ENCODE measurements at regions not wholly inside any gene's neighbourhood (a gene's known extent, or its start where the extent isn't known, plus 50 kb on each side); places are given as distances from the start of the nearest gene placed in this dataset.

DNA sequence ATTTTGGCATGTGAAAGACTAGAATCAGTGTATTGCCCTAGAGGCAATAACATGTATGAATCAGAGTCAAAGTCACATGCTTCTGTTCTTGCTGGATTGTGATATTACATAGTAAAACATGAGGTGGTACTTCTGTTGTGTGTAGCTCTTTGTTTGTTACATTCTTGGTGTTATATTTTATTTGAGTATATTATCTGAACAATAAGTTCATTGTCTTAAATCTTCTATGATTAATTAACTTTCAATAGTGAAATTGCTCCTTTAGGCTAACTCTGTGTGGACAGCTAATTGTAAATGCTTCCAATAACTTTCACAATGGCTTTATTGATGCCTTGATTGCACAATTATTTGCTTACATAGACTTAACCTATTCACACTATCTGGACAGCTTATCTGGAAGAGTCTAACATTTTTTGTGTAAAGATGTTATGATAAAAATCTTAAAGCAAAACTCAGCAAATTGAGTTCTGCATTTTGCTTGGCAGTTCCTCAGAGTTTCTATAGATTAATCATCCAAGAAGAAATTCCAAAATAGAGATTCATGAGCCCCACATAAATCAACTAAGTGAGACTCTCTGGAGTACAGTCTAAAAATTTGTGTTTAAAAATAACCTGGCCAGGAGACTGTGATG is 239.6 kb upstream of the TUSC1 start:
- DNase-seq (no peak), ATAC-seq (no peak)
- Mint-ChIP-seq H3K27ac (no peak overlapping the region), H3K9me3 (peaks cover 4% of the 10 kb centered on the region), H3K36me3 (ENCODE audit: low read depth) (no peaks in the 10 kb centered on the region), H3K4me1 (ENCODE audit: low read depth) (no peaks in the 10 kb centered on the region), H3K27me3 (no peaks in the 10 kb centered on the region), H3K4me3 (no peak overlapping the region)
- ChIA-PET CTCF (no interaction called here), POLR2A (no interaction called here)
- TF ChIP-seq, protein P1, sequence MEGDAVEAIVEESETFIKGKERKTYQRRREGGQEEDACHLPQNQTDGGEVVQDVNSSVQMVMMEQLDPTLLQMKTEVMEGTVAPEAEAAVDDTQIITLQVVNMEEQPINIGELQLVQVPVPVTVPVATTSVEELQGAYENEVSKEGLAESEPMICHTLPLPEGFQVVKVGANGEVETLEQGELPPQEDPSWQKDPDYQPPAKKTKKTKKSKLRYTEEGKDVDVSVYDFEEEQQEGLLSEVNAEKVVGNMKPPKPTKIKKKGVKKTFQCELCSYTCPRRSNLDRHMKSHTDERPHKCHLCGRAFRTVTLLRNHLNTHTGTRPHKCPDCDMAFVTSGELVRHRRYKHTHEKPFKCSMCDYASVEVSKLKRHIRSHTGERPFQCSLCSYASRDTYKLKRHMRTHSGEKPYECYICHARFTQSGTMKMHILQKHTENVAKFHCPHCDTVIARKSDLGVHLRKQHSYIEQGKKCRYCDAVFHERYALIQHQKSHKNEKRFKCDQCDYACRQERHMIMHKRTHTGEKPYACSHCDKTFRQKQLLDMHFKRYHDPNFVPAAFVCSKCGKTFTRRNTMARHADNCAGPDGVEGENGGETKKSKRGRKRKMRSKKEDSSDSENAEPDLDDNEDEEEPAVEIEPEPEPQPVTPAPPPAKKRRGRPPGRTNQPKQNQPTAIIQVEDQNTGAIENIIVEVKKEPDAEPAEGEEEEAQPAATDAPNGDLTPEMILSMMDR (IDR thresholded peaks at IDR 0.05) = no peak
- intact Hi-C loops (cut with micrococcal nuclease) = no loop called here

DNA sequence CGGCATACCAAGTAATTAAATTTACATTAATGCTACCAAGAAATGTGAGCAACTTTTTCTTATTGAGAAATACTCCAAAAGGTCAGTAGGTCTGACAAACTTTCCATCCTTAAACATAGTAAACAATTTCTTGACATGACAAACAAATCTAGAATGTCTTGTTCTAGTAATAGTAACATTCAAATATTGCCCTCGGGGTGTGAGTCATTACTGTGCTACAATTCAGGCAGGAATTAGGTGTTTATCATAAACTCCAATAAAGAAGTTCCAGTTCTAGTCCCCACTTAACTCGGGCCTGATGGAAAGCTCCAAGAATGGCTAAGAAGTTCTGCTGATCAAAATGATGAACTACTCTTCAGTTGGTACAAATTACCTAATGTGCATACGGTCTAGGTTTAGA is 235.6 kb upstream of the TUSC1 start:
- intact Hi-C loops (cut with micrococcal nuclease) = no loop called here
- Mint-ChIP-seq H3K36me3 (ENCODE audit: low read depth) (no peaks in the 10 kb centered on the region), H3K9me3 (peaks cover 19% of the 10 kb centered on the region), H3K4me3 (no peak overlapping the region), H3K27me3 (no peaks in the 10 kb centered on the region), H3K4me1 (ENCODE audit: low read depth) (no peaks in the 10 kb centered on the region), H3K27ac (no peak overlapping the region)
- ChIA-PET CTCF (no interaction called here), POLR2A (no interaction called here)
- ATAC-seq = no peak
- no peak for DNase-seq
- TF ChIP-seq, protein P1 (IDR thresholded peaks at IDR 0.05) = no peak

DNA sequence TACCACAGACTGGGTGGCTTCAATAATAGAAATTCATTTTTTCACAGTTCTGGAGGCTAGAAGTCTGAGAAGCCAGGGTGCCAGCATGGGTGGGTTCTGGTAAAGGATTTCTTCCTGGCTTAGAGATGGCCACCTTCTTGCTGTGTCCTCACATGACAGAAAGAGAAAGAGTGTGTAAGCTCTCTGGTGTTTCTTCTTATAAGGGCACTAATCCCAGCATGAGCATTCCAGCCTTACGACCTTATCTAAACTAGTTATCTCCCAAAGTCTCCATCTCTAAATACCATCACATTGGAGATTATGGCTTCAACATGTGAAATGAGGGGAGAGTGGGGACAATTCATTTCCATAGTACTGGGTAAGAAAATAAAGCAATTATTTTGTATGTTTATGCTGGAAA is 226.5 kb upstream of the TUSC1 start:
- no peaks in the 10 kb centered on the region for H3K4me1 Mint-ChIP-seq (ENCODE audit: low read depth)
- no peaks in the 10 kb centered on the region for H3K36me3 Mint-ChIP-seq (ENCODE audit: low read depth)
- no peak for ATAC-seq
- no peaks in the 10 kb centered on the region for H3K27me3 Mint-ChIP-seq
- H3K27ac Mint-ChIP-seq = no peak overlapping the region
- CTCF ChIA-PET = no interaction called here
- H3K4me3 Mint-ChIP-seq = no peak overlapping the region
- H3K9me3 Mint-ChIP-seq = peaks cover 28% of the 10 kb centered on the region
- no peak for DNase-seq
- intact Hi-C loops (cut with micrococcal nuclease) = no loop called here
- POLR2A ChIA-PET = no interaction called here
- TF ChIP-seq, protein P1 (IDR thresholded peaks at IDR 0.05) = no peak

DNA sequence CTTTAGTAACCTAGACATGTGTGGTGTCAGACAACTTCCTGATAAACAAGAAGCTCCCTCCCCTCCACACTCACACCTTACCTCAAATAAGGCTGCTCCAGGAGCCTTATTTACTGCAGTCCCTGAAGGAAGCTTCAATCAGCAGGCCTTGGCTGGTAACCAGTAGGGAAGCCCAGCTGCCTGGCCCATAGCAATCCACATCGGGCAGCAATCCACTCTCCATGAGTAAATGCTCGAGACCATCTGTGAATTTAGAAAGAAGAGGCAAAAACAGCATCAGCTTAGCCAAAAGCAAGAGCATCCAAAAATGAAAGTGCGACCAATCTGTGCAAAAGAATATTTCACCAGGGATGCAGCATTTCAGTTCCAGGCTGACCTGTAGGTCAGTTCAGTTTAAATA is 213.3 kb upstream of the TUSC1 start:
- no peak for DNase-seq
- ChIA-PET POLR2A (no interaction called here), CTCF (no interaction called here)
- Mint-ChIP-seq H3K4me3 (no peak overlapping the region), H3K27me3 (no peaks in the 10 kb centered on the region), H3K27ac (no peak overlapping the region), H3K4me1 (ENCODE audit: low read depth) (no peaks in the 10 kb centered on the region), H3K36me3 (ENCODE audit: low read depth) (no peaks in the 10 kb centered on the region), H3K9me3 (peaks cover 30% of the 10 kb centered on the region)
- TF ChIP-seq, protein P1 (IDR thresholded peaks at IDR 0.05) = no peak
- intact Hi-C loops (cut with micrococcal nuclease) = no loop called here
- ATAC-seq = no peak

DNA sequence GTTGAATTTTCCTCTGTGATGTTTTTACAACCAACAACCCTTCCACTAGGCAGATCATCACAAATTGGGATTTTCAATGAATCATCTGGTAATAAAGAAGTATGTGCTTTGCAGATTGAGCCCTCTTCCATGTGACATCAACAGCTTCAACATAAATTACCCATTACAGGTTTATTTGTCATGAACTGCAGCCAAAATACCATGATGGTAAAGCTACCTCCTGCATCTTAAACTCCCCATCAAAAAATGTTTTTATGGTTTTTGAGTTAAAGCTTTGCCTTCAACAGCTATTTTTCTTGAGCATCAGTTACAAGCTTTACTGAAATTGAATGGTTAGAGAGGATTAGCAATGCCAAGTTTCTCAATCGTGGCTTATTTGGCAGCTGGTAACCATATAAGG is 211.4 kb upstream of the TUSC1 start:
- H3K9me3 Mint-ChIP-seq = peaks cover 26% of the 10 kb centered on the region
- H3K4me3 Mint-ChIP-seq = no peak overlapping the region
- H3K36me3 Mint-ChIP-seq (ENCODE audit: low read depth) = no peaks in the 10 kb centered on the region
- intact Hi-C loops (cut with micrococcal nuclease) = no loop called here
- ChIA-PET CTCF (no interaction called here), POLR2A (no interaction called here)
- H3K4me1 Mint-ChIP-seq (ENCODE audit: low read depth) = no peaks in the 10 kb centered on the region
- ATAC-seq (no peak), DNase-seq (no peak)
- TF ChIP-seq, protein P1 (IDR thresholded peaks at IDR 0.05) = no peak
- no peak overlapping the region for H3K27ac Mint-ChIP-seq
- H3K27me3 Mint-ChIP-seq = no peaks in the 10 kb centered on the region
